CD14-positive monocyte (primary cell): ENCODE measurements at regions not wholly inside any gene's neighbourhood (a gene's known extent, or its start where the extent isn't known, plus 50 kb on each side); places are given as distances from the start of the nearest gene placed in this dataset.

Experiments
- DNase-seq, 3 donors: peaks; one replicate each; pipeline ENCODE4 v3.0.0-alpha.2; 2011 to 2022
- H2AFZ ChIP-seq: 2 replicates; pipeline ENCODE4 v1.6.0; 2012; ENCODE audit warnings: mild to moderate bottlenecking, low read depth, low read length, inconsistent platforms; ENCODE audit not compliant: insufficient read depth, poor library complexity, severe bottlenecking
- H3K27ac ChIP-seq, 2 donors: 1 replicate in 1 of 2; 2 replicates in 1 of 2; pipeline ENCODE4 v1.5.1; 2012 to 2013; ENCODE audit warnings: low read length in 2 of 2, control low read depth in 1 of 2, inconsistent platforms in 1 of 2, low read depth in 1 of 2, mild to moderate bottlenecking in 1 of 2
- H3K27me3 ChIP-seq, 2 donors: one replicate each; pipeline versions ENCODE4 v1.6.0 to v1.6.1; 2011 to 2013; ENCODE audit warnings: low read length in 2 of 2; ENCODE audit not compliant: control insufficient read depth in 2 of 2, insufficient read depth in 2 of 2
- H3K36me3 ChIP-seq, 2 donors: replicated peaks in 1 of 2; 1 replicate in 1 of 2; 2 replicates in 1 of 2; pipeline versions ENCODE4 v1.5.1 to v1.6.1; 2012 to 2013; ENCODE audit warnings: low read length in 2 of 2, control low read depth in 1 of 2, inconsistent platforms in 1 of 2, mild to moderate bottlenecking in 1 of 2; ENCODE audit not compliant: insufficient read depth in 2 of 2, control insufficient read depth in 1 of 2
- H3K4me1 ChIP-seq, 2 donors: 1 replicate in 1 of 2; 2 replicates in 1 of 2; pipeline versions ENCODE4 v1.5.1 to v1.6.1; 2012 to 2013; ENCODE audit warnings: low read length in 2 of 2, control low read depth in 1 of 2, inconsistent platforms in 1 of 2, mild to moderate bottlenecking in 1 of 2, moderate library complexity in 1 of 2; ENCODE audit not compliant: insufficient read depth in 2 of 2, control insufficient read depth in 1 of 2
- H3K4me2 ChIP-seq: replicated peaks from 2 replicates; pipeline ENCODE3; 2012; ENCODE audit warnings: low read length, moderate library complexity, mild to moderate bottlenecking; ENCODE audit not compliant: poor library complexity, severe bottlenecking; ENCODE audit errors: extremely low read depth
- H3K4me3 ChIP-seq, 3 experiments: fragments of 200-600 bp in 1 of 3; sonication (generic) in 1 of 3; replicated peaks in 1 of 3; 1 replicate in 2 of 3; 2 replicates in 1 of 3; pipeline ENCODE4 v1.5.1; 2011 to 2013; ENCODE audit warnings: low read length in 3 of 3, mild to moderate bottlenecking in 3 of 3, control low read depth in 2 of 3, low read depth in 2 of 3, inconsistent platforms in 1 of 3, moderate library complexity in 1 of 3
- H3K79me2 ChIP-seq: 2 replicates; pipeline ENCODE4 v1.6.0; 2012; ENCODE audit warnings: mild to moderate bottlenecking, control low read depth, inconsistent platforms, low read length, moderate library complexity; ENCODE audit not compliant: insufficient read depth
- H3K9ac ChIP-seq: 2 replicates; pipeline ENCODE4 v1.6.0; 2017; ENCODE audit warnings: low read length, mild to moderate bottlenecking; ENCODE audit not compliant: insufficient read depth, poor library complexity, severe bottlenecking
- H3K9me3 ChIP-seq, 2 donors: replicated peaks in 1 of 2; 1 replicate in 1 of 2; 2 replicates in 1 of 2; pipeline versions ENCODE4 v1.5.1 to v1.6.1; 2012 to 2013; ENCODE audit warnings: low read length in 2 of 2, control low read depth in 1 of 2; ENCODE audit not compliant: control insufficient read depth in 1 of 2, insufficient read depth in 1 of 2
- H4K20me1 ChIP-seq: 2 replicates; pipeline ENCODE4 v1.6.0; 2012; ENCODE audit warnings: mild to moderate bottlenecking, low read length, control low read depth, moderate library complexity; ENCODE audit not compliant: insufficient read depth
- H3K27ac Mint-ChIP-seq, 7 donors: one replicate each; pipeline ENCODE4 v1.8.0; 2020; ENCODE audit warnings: mild to moderate bottlenecking in 7 of 7, mixed read lengths in 7 of 7, moderate library complexity in 6 of 7, inconsistent platforms in 2 of 7
- H3K27me3 Mint-ChIP-seq, 3 donors: one replicate each; pipeline ENCODE4 v1.8.0; 2021 to 2022; ENCODE audit warnings: low read depth in 3 of 3, mild to moderate bottlenecking in 3 of 3, mixed read lengths in 3 of 3, moderate library complexity in 3 of 3, inconsistent platforms in 1 of 3
- H3K36me3 Mint-ChIP-seq, 2 donors: one replicate each; pipeline ENCODE4 v1.8.0; 2020; ENCODE audit warnings: mixed read lengths in 2 of 2, inconsistent platforms in 1 of 2, mild to moderate bottlenecking in 1 of 2
- H3K4me1 Mint-ChIP-seq: one replicate; pipeline ENCODE4 v1.8.0; 2020; ENCODE audit warnings: mild to moderate bottlenecking, mixed read lengths
- H3K4me3 Mint-ChIP-seq, 2 donors: one replicate each; pipeline ENCODE4 v1.8.0; 2020; ENCODE audit warnings: mild to moderate bottlenecking in 2 of 2, mixed read lengths in 2 of 2, moderate library complexity in 1 of 2
- H3K9me3 Mint-ChIP-seq, 7 donors: one replicate each; pipeline ENCODE4 v1.8.0; 2020 to 2022; ENCODE audit warnings: mixed read lengths in 7 of 7, mild to moderate bottlenecking in 6 of 7, moderate library complexity in 6 of 7, inconsistent platforms in 2 of 7
- CTCF ChIP-seq: fragments of 200-600 bp; IDR thresholded peaks from one replicate; pipeline ENCODE4 v1.8.0; 2022; ENCODE audit warnings: antibody characterized with exemption, mild to moderate bottlenecking
- WGBS: methylation state at CpG from one replicate; pipeline ENCODE4 v1.1.5; 2013; ENCODE audit warnings: missing lambda C conversion rate; ENCODE audit not compliant: insufficient coverage; 5-methylcytosine and 5-hydroxymethylcytosine counted together
- intact Hi-C, 2 donors: fragments of 100-400 bp; cut with micrococcal nuclease; formaldehyde crosslinking; loops; one replicate each; pipeline versions ENCODE4 v1.15.0 to v1.15.1; 2023

- H3K4me1 ChIP-seq = peaks cover 23 to 34% of the 10 kb centered on the region in 2 donors
- no peaks in the 10 kb centered on the region for H3K9me3 ChIP-seq
- peaks cover 15 to 33% of the 10 kb centered on the region in 2 donors for H3K27me3 ChIP-seq
- H3K4me1 Mint-ChIP-seq = peaks cover 28% of the 10 kb centered on the region
- H3K27me3 Mint-ChIP-seq = peaks cover 37 to 56% (median 40%) of the 10 kb centered on the region in 3 donors
- no peaks in the 10 kb centered on the region for H3K36me3 ChIP-seq
- no peaks in the 10 kb centered on the region for H3K79me2 ChIP-seq
- peak overlapping the region in 1 of 3 experiments; percentile 31 for H3K4me3 ChIP-seq
- H3K9ac ChIP-seq = no peak overlapping the region
- H3K36me3 Mint-ChIP-seq = peaks cover 4% of the 10 kb centered on the region in 2 donors
- WGBS = 30% methylated on average over 15 of the region's 18 CpGs
- peak overlapping the region in 1 of 2 donors; percentile 63 for H3K4me3 Mint-ChIP-seq
- peak overlapping the region; percentile 91 for H2AFZ ChIP-seq
- H3K4me2 ChIP-seq = peak overlapping the region; percentile 54
- no peak overlapping the region for H3K27ac ChIP-seq
- intact Hi-C loops = loop anchor here (2.0 to 10.0 kb wide), 5 partner anchors 50 to 168 kb away; no protein-coding TSS in a partner anchor
- peak; percentile 84 for TF ChIP-seq CTCF
- peaks cover 0 to 10% (median 6%) of the 10 kb centered on the region in 7 donors for H3K9me3 Mint-ChIP-seq
- DNase-seq = peak; percentile 78 to 87 (median 82)
- H3K27ac Mint-ChIP-seq = peak overlapping the region in 3 of 7 donors; percentile 13 to 83 (median 41)
- no peaks in the 10 kb centered on the region for H4K20me1 ChIP-seq
Measured at GRCh38 chr14:101707068-101707842, 54.3 kb upstream of the PPP2R5C start.

GRCh38 chr14:101707863-101708620 is 53.5 kb upstream of the PPP2R5C start:
- intact Hi-C loops = loop anchor here (2.0 to 10.0 kb wide), 5 partner anchors 49 to 167 kb away; no protein-coding TSS in a partner anchor
- TF ChIP-seq CTCF = no peak
- no peaks in the 10 kb centered on the region for H3K9me3 ChIP-seq
- H3K4me3 Mint-ChIP-seq = peak overlapping the region in 1 of 2 donors; percentile 42
- H3K4me1 ChIP-seq = peaks cover 23 to 34% of the 10 kb centered on the region in 2 donors
- no peak for DNase-seq
- H3K9me3 Mint-ChIP-seq = peaks cover 0 to 10% (median 6%) of the 10 kb centered on the region in 7 donors
- peak overlapping the region in 4 of 7 donors; percentile 13 to 83 (median 49) for H3K27ac Mint-ChIP-seq
- peaks cover 4% of the 10 kb centered on the region in 2 donors for H3K36me3 Mint-ChIP-seq
- no peaks in the 10 kb centered on the region for H3K36me3 ChIP-seq
- H2AFZ ChIP-seq = no peak overlapping the region
- peaks cover 28% of the 10 kb centered on the region for H3K4me1 Mint-ChIP-seq
- peak overlapping the region; percentile 54 for H3K4me2 ChIP-seq
- no peak overlapping the region for H3K27ac ChIP-seq
- H3K4me3 ChIP-seq = peak overlapping the region in 1 of 3 experiments; percentile 31
- no peaks in the 10 kb centered on the region for H3K79me2 ChIP-seq
- H3K9ac ChIP-seq = no peak overlapping the region
- no peaks in the 10 kb centered on the region for H4K20me1 ChIP-seq
- H3K27me3 Mint-ChIP-seq = peaks cover 29 to 48% (median 32%) of the 10 kb centered on the region in 3 donors
- H3K27me3 ChIP-seq = peaks cover 15 to 26% of the 10 kb centered on the region in 2 donors
- WGBS = 87% methylated on average over 5 of the region's 12 CpGs
